SK-N-SH treated with all-trans-retinoic acid at 6 μM for 48 hours (cell line): ENCODE measurements at regions not wholly inside any gene's neighbourhood (a gene's known extent, or its start where the extent isn't known, plus 50 kb on each side); places are given as distances from the start of the nearest gene placed in this dataset.

Experiments
- ATAC-seq: fragments of 200-7000 bp; cut with Tn5 transposase; 3 replicates; pipeline ENCODE4 v1.9.1; 2020; ENCODE audit warnings: mild to moderate bottlenecking, moderate library complexity
- ARNTL ChIP-seq: fragments of 450-650 bp; formaldehyde crosslinking; IDR thresholded peaks from 2 replicates; pipeline ENCODE4 v1.5.0; 2020; ENCODE audit warnings: low read depth, mild to moderate bottlenecking, moderate library complexity, borderline replicate concordance
- BACH2 ChIP-seq: fragments of 250-450 bp; sonication (Bioruptor Pico); IDR thresholded peaks from 2 replicates; pipeline ENCODE4 v1.9.0; 2021; ENCODE audit warnings: mild to moderate bottlenecking, borderline replicate concordance
- CREB5 ChIP-seq: fragments of 250-450 bp; sonication (Bioruptor Pico); IDR thresholded peaks from 2 replicates; pipeline ENCODE4 v1.5.1; 2020; ENCODE audit warnings: low read depth, mild to moderate bottlenecking, moderate library complexity
- CSDC2 ChIP-seq: fragments of 250-450 bp; sonication (Bioruptor Pico); IDR thresholded peaks from 2 replicates; pipeline ENCODE4 v1.5.0; 2020; ENCODE audit warnings: mild to moderate bottlenecking, moderate library complexity
- ESRRG ChIP-seq: fragments of 250-450 bp; sonication (Bioruptor Pico); IDR thresholded peaks from 2 replicates; pipeline ENCODE4 v1.6.1; 2021; ENCODE audit warnings: mild to moderate bottlenecking
- GLIS3 ChIP-seq: fragments of 250-450 bp; sonication (Bioruptor Pico); IDR thresholded peaks from 2 replicates; pipeline ENCODE4 v1.5.0; 2020; ENCODE audit warnings: mild to moderate bottlenecking, moderate library complexity
- OSR1 ChIP-seq: fragments of 250-450 bp; sonication (Bioruptor Pico); IDR thresholded peaks from 2 replicates; pipeline ENCODE4 v1.8.0; 2022; ENCODE audit warnings: moderate library complexity, mild to moderate bottlenecking, inconsistent platforms
- POU6F1 ChIP-seq: fragments of 250-450 bp; sonication (Bioruptor Pico); IDR thresholded peaks from 2 replicates; pipeline ENCODE4 v1.8.0; 2021; ENCODE audit warnings: low read depth, mild to moderate bottlenecking, moderate library complexity, borderline replicate concordance
- RARB ChIP-seq: fragments of 250-450 bp; sonication (Bioruptor Pico); IDR thresholded peaks from 2 replicates; pipeline ENCODE4 v1.8.0; 2021; ENCODE audit warnings: mild to moderate bottlenecking, moderate library complexity
- SNAI2 ChIP-seq: fragments of 250-450 bp; sonication (Bioruptor Pico); IDR thresholded peaks from 2 replicates; pipeline ENCODE4 v1.5.0; 2020; ENCODE audit warnings: mild to moderate bottlenecking, moderate library complexity
- TCF4 ChIP-seq: fragments of 250-450 bp; sonication (Bioruptor Pico); IDR thresholded peaks from 2 replicates; pipeline ENCODE4 v1.8.0; 2021; ENCODE audit warnings: mild to moderate bottlenecking, moderate library complexity, borderline replicate concordance
- TOX ChIP-seq: fragments of 250-450 bp; sonication (Bioruptor Pico); IDR thresholded peaks from 2 replicates; pipeline ENCODE4 v1.8.0; 2021; ENCODE audit warnings: mild to moderate bottlenecking, moderate library complexity, borderline replicate concordance
- TSHZ2 ChIP-seq: fragments of 250-450 bp; sonication (Bioruptor Pico); IDR thresholded peaks from 2 replicates; pipeline ENCODE4 v1.5.0; 2020; ENCODE audit warnings: mild to moderate bottlenecking, moderate library complexity
- ZC3H10 ChIP-seq: fragments of 250-450 bp; sonication (Bioruptor Pico); IDR thresholded peaks from 2 replicates; pipeline ENCODE4 v1.5.1; 2021; ENCODE audit warnings: mild to moderate bottlenecking, moderate library complexity
- ZFP3 ChIP-seq: fragments of 250-450 bp; sonication (Bioruptor Pico); IDR thresholded peaks from 2 replicates; pipeline ENCODE4 v1.5.0; 2020; ENCODE audit warnings: mild to moderate bottlenecking, moderate library complexity
- ZFP30 ChIP-seq: fragments of 450-650 bp; formaldehyde crosslinking; IDR thresholded peaks from 2 replicates; pipeline ENCODE4 v1.5.0; 2022; ENCODE audit warnings: mild to moderate bottlenecking, moderate library complexity
- ZNF70 ChIP-seq: fragments of 450-650 bp; formaldehyde crosslinking; IDR thresholded peaks from 2 replicates; pipeline ENCODE4 v1.5.0; 2020; ENCODE audit warnings: mild to moderate bottlenecking, moderate library complexity
- TF ChIP-seq, protein P1 (sequence below): fragments of 250-450 bp; sonication (Bioruptor Pico); IDR thresholded peaks from 2 replicates; pipeline ENCODE4 v1.8.0; 2020; ENCODE audit warnings: mild to moderate bottlenecking, moderate library complexity, borderline replicate concordance
- TF ChIP-seq, protein P2 (sequence below): fragments of 250-450 bp; sonication (Bioruptor Pico); IDR thresholded peaks from 2 replicates; pipeline ENCODE4 v1.5.1; 2021; ENCODE audit warnings: mild to moderate bottlenecking, moderate library complexity

- TF ChIP-seq, protein P1, sequence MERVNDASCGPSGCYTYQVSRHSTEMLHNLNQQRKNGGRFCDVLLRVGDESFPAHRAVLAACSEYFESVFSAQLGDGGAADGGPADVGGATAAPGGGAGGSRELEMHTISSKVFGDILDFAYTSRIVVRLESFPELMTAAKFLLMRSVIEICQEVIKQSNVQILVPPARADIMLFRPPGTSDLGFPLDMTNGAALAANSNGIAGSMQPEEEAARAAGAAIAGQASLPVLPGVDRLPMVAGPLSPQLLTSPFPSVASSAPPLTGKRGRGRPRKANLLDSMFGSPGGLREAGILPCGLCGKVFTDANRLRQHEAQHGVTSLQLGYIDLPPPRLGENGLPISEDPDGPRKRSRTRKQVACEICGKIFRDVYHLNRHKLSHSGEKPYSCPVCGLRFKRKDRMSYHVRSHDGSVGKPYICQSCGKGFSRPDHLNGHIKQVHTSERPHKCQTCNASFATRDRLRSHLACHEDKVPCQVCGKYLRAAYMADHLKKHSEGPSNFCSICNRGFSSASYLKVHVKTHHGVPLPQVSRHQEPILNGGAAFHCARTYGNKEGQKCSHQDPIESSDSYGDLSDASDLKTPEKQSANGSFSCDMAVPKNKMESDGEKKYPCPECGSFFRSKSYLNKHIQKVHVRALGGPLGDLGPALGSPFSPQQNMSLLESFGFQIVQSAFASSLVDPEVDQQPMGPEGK (CRISPR knock-in tag), result no peak
- TF ChIP-seq, all 23 proteins: peak for 0
These were observed 149.9 kb upstream of the KLF4 start (continued) for GRCh38 chr9:107639426-107639825.

- ATAC-seq, result no peak; the same call in 2 of the 3 replicates
- no peak for TF ChIP-seq TSHZ2 (CRISPR knock-in tag)
- TF ChIP-seq ZFP30 (CRISPR knock-in tag), result no peak
- TF ChIP-seq TCF4 (CRISPR knock-in tag), result no peak
- TF ChIP-seq ARNTL (CRISPR knock-in tag), result no peak
- no peak for TF ChIP-seq OSR1 (CRISPR knock-in tag)
- TF ChIP-seq ZNF70 (CRISPR knock-in tag), result no peak
- no peak for TF ChIP-seq BACH2
- TF ChIP-seq ZC3H10 (CRISPR knock-in tag), result no peak
- TF ChIP-seq CREB5 (CRISPR knock-in tag), result no peak
- TF ChIP-seq ZFP3 (CRISPR knock-in tag), result no peak
- no peak for TF ChIP-seq RARB (CRISPR knock-in tag)
- TF ChIP-seq CSDC2 (CRISPR knock-in tag), result no peak
- no peak for TF ChIP-seq POU6F1 (CRISPR knock-in tag)
- no peak for TF ChIP-seq ESRRG (CRISPR knock-in tag)
- TF ChIP-seq TOX, result no peak
- no peak for TF ChIP-seq SNAI2 (CRISPR knock-in tag)
- TF ChIP-seq, protein P1 (CRISPR knock-in tag), result no peak
- no peak for TF ChIP-seq GLIS3 (CRISPR knock-in tag)
- TF ChIP-seq, protein P2, sequence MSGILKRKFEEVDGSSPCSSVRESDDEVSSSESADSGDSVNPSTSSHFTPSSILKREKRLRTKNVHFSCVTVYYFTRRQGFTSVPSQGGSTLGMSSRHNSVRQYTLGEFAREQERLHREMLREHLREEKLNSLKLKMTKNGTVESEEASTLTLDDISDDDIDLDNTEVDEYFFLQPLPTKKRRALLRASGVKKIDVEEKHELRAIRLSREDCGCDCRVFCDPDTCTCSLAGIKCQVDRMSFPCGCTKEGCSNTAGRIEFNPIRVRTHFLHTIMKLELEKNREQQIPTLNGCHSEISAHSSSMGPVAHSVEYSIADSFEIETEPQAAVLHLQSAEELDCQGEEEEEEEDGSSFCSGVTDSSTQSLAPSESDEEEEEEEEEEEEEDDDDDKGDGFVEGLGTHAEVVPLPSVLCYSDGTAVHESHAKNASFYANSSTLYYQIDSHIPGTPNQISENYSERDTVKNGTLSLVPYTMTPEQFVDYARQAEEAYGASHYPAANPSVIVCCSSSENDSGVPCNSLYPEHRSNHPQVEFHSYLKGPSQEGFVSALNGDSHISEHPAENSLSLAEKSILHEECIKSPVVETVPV (CRISPR knock-in tag), result no peak
These were observed 149.1 kb upstream of the KLF4 start for GRCh38 chr9:107638521-107639310.
